NB4 (cell line): ENCODE measurements at regions not wholly inside any gene's neighbourhood (a gene's known extent, or its start where the extent isn't known, plus 50 kb on each side); places are given as distances from the start of the nearest gene placed in this dataset.

ENCODE experiments used
- MYC ChIP-seq: IDR thresholded peaks from 2 replicates; pipeline ENCODE4 v1.6.1; 2011; ENCODE audit warnings: low read depth, low read length
- POLR2A ChIP-seq: IDR thresholded peaks from 2 replicates; pipeline ENCODE4 v1.6.1; 2011; ENCODE audit warnings: mild to moderate bottlenecking; ENCODE audit not compliant: insufficient read length; ENCODE audit errors: extremely low read depth
- TF ChIP-seq, protein P1 (sequence below): IDR thresholded peaks from one replicate; pipeline ENCODE4 v1.5.1; 2012; ENCODE audit warnings: low read depth, low read length
- TF ChIP-seq, protein P2 (sequence below): IDR thresholded peaks from 2 replicates; pipeline ENCODE4 v1.6.1; 2011; ENCODE audit warnings: low read depth, low read length

DNA sequence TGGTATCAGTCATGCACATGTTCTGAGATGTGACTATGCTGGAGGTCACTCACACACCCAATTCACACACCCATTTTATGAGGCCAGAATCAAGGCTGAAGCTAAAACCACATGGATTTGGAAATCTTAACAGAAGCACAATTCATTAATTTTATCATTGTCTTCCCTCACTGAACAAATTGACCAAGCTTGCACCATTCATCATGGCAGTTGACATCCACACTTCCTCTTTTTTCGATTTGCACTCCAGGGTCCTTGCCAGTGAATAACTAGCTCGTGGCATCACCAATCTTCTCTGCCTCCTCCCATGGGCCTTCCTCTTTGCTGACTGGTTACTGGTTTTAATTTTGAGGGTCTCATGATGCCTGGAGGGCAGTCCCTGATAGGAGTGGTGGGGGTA lies 123.0 kb upstream of the ASIC2 start:
- TF ChIP-seq, protein P1, sequence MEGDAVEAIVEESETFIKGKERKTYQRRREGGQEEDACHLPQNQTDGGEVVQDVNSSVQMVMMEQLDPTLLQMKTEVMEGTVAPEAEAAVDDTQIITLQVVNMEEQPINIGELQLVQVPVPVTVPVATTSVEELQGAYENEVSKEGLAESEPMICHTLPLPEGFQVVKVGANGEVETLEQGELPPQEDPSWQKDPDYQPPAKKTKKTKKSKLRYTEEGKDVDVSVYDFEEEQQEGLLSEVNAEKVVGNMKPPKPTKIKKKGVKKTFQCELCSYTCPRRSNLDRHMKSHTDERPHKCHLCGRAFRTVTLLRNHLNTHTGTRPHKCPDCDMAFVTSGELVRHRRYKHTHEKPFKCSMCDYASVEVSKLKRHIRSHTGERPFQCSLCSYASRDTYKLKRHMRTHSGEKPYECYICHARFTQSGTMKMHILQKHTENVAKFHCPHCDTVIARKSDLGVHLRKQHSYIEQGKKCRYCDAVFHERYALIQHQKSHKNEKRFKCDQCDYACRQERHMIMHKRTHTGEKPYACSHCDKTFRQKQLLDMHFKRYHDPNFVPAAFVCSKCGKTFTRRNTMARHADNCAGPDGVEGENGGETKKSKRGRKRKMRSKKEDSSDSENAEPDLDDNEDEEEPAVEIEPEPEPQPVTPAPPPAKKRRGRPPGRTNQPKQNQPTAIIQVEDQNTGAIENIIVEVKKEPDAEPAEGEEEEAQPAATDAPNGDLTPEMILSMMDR: no peak
- TF ChIP-seq, protein P2, sequence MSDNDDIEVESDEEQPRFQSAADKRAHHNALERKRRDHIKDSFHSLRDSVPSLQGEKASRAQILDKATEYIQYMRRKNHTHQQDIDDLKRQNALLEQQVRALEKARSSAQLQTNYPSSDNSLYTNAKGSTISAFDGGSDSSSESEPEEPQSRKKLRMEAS: no peak
- TF ChIP-seq POLR2A (no peak), MYC (no peak)
